ENCODE measurements at regions not wholly inside any gene's neighbourhood (a gene's known extent, or its start where the extent isn't known, plus 50 kb on each side); places are given as distances from the start of the nearest gene placed in this dataset.

GRCh38 chr22:26744892-26745808, 87.8 kb downstream of the MIAT start:
- H3K9me3 ChIP-seq (ENCODE audit: control insufficient read depth in 4 of 4, insufficient read depth in 3 of 4, low read length in 3 of 4) = no peaks in the 10 kb centered on the region
- DNase-seq (no peak), ATAC-seq (ENCODE audit: insufficient read depth, low FRiP score) (no peak)
- 63 to 78% methylated on average over 4 of the region's 4 CpGs for WGBS, 2 donors
- H3K9ac ChIP-seq (ENCODE audit: insufficient read depth in 1 of 2, low read length in 2 of 2) = no peak overlapping the region
- H3K4me1 ChIP-seq (ENCODE audit: control insufficient read depth in 5 of 5, insufficient read depth in 5 of 5, low read length in 5 of 5) = peaks cover 0 to 5% (median 0%) of the 10 kb centered on the region in 5 donors
- no peaks in the 10 kb centered on the region for H3K27me3 ChIP-seq (ENCODE audit: control insufficient read depth in 3 of 3, insufficient read depth in 3 of 3, low read length in 2 of 3)
- no peak overlapping the region for H3K4me3 ChIP-seq
- TF ChIP-seq, protein P1, sequence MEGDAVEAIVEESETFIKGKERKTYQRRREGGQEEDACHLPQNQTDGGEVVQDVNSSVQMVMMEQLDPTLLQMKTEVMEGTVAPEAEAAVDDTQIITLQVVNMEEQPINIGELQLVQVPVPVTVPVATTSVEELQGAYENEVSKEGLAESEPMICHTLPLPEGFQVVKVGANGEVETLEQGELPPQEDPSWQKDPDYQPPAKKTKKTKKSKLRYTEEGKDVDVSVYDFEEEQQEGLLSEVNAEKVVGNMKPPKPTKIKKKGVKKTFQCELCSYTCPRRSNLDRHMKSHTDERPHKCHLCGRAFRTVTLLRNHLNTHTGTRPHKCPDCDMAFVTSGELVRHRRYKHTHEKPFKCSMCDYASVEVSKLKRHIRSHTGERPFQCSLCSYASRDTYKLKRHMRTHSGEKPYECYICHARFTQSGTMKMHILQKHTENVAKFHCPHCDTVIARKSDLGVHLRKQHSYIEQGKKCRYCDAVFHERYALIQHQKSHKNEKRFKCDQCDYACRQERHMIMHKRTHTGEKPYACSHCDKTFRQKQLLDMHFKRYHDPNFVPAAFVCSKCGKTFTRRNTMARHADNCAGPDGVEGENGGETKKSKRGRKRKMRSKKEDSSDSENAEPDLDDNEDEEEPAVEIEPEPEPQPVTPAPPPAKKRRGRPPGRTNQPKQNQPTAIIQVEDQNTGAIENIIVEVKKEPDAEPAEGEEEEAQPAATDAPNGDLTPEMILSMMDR (IDR thresholded peaks at IDR 0.05; ENCODE audit: control extremely low read depth, extremely low read depth) = no peak
- no peak overlapping the region for H3K27ac ChIP-seq (ENCODE audit: low read depth in 1 of 2, low read length in 1 of 2)
- H3K36me3 ChIP-seq (ENCODE audit: control insufficient read depth in 4 of 4, insufficient read depth in 4 of 4, low read length in 4 of 4) = peaks cover 0 to 1% (median 0%) of the 10 kb centered on the region in 4 donors

DNA sequence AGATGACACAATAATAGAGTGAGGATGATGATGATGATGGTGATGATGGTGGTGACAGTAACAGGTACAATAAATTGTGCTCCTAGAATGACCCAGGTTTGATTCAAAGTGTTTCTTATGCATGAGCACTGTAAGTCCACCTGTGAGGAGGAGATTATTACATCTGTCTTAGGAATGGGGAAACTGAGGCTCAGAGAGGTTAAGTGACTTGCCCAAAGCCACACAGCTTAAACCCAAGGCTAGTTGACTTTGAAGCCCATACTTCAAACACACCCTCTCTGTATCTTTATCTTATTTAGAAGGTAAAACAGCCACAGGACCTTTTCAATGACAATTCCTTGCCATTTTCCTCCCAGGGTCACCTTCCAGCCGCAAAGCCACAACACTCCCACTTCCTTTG, 88.9 kb downstream of the MIAT start:
- 85 to 87% methylated on average over 1 of the region's 1 CpG for WGBS, 2 donors
- H3K9me3 ChIP-seq (ENCODE audit: control insufficient read depth in 4 of 4, insufficient read depth in 3 of 4, low read length in 3 of 4) = no peaks in the 10 kb centered on the region

DNA sequence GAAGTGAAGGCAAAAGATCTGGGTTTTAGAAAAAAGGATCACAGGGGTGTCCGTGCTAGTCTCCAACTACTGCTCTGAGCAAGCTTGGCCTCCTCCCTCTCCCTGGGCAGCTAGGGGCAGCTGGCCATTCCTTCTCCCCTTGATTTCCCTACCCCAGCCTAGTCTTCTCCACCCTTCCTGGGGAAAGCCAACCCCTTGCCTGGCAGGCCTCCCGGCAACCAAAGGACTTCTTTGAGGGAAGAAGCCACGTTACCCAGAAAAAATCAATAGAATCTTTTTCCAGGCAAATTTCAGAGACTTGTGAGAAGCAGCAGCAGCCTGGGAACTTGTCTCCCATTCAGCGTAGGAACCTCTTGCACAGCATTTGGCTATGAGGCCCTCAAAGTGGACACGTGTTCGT, 91.5 kb downstream of the MIAT start:
- Histone ChIP-seq H3K9me3 (ENCODE audit: control insufficient read depth in 4 of 4, insufficient read depth in 3 of 4, low read length in 3 of 4) (no peaks in the 10 kb centered on the region), H3K36me3 (ENCODE audit: control insufficient read depth in 4 of 4, insufficient read depth in 4 of 4, low read length in 4 of 4) (no peaks in the 10 kb centered on the region), H3K27ac (ENCODE audit: low read depth in 1 of 2, low read length in 1 of 2) (no peak overlapping the region), H3K27me3 (ENCODE audit: control insufficient read depth in 3 of 3, insufficient read depth in 3 of 3, low read length in 2 of 3) (no peaks in the 10 kb centered on the region), H3K4me1 (ENCODE audit: control insufficient read depth in 5 of 5, insufficient read depth in 5 of 5, low read length in 5 of 5) (peaks cover 0 to 8% (median 0%) of the 10 kb centered on the region in 5 donors), H3K4me3 (no peak overlapping the region), H3K9ac (ENCODE audit: insufficient read depth in 1 of 2, low read length in 2 of 2) (no peak overlapping the region)
- TF ChIP-seq, protein P1 (IDR thresholded peaks at IDR 0.05; ENCODE audit: control extremely low read depth, extremely low read depth) = no peak
- DNase-seq (no peak), ATAC-seq (ENCODE audit: insufficient read depth, low FRiP score) (no peak)
- WGBS, 2 donors = 75 to 89% methylated on average over 6 of the region's 6 CpGs

More for the DNA sequence above, 88.9 kb downstream of the MIAT start:
- TF ChIP-seq, protein P1 (IDR thresholded peaks at IDR 0.05; ENCODE audit: control extremely low read depth, extremely low read depth) = no peak
- DNase-seq (no peak), ATAC-seq (ENCODE audit: insufficient read depth, low FRiP score) (no peak)
- no peak overlapping the region for H3K9ac ChIP-seq (ENCODE audit: insufficient read depth in 1 of 2, low read length in 2 of 2)
- H3K27ac ChIP-seq (ENCODE audit: low read depth in 1 of 2, low read length in 1 of 2) = no peak overlapping the region
- H3K36me3 ChIP-seq (ENCODE audit: control insufficient read depth in 4 of 4, insufficient read depth in 4 of 4, low read length in 4 of 4) = no peaks in the 10 kb centered on the region
- no peaks in the 10 kb centered on the region for H3K27me3 ChIP-seq (ENCODE audit: control insufficient read depth in 3 of 3, insufficient read depth in 3 of 3, low read length in 2 of 3)
- peaks cover 0 to 8% (median 0%) of the 10 kb centered on the region in 5 donors for H3K4me1 ChIP-seq (ENCODE audit: control insufficient read depth in 5 of 5, insufficient read depth in 5 of 5, low read length in 5 of 5)
- no peak overlapping the region for H3K4me3 ChIP-seq

Measured in lung (tissue), 11 donors.